ENCODE measurements at regions not wholly inside any gene's neighbourhood (a gene's known extent, or its start where the extent isn't known, plus 50 kb on each side); places are given as distances from the start of the nearest gene placed in this dataset.

- TF ChIP-seq CTCF (IDR thresholded peaks at IDR 0.05) (no peak), POLR2A (IDR thresholded peaks at IDR 0.05) (no peak)
Measured at GRCh38 chr15:47362118-47362905, 355.0 kb upstream of the SEMA6D start.

Data from uterus (tissue), 2 donors.